GM12875 (cell line): ENCODE measurements at regions not wholly inside any gene's neighbourhood (a gene's known extent, or its start where the extent isn't known, plus 50 kb on each side); places are given as distances from the start of the nearest gene placed in this dataset.

Source experiments
- H3K4me3 ChIP-seq: one replicate; pipeline ENCODE4 v1.5.1; 2011; ENCODE audit warnings: low read depth, low read length, control low read depth
- TF ChIP-seq, protein P1 (sequence below): IDR thresholded peaks from 2 replicates; pipeline ENCODE4 v1.5.1; 2011; ENCODE audit warnings: low read depth, mild to moderate bottlenecking, control low read depth, inconsistent platforms, low read length, moderate library complexity, borderline replicate concordance; ENCODE audit not compliant: insufficient read depth

DNA sequence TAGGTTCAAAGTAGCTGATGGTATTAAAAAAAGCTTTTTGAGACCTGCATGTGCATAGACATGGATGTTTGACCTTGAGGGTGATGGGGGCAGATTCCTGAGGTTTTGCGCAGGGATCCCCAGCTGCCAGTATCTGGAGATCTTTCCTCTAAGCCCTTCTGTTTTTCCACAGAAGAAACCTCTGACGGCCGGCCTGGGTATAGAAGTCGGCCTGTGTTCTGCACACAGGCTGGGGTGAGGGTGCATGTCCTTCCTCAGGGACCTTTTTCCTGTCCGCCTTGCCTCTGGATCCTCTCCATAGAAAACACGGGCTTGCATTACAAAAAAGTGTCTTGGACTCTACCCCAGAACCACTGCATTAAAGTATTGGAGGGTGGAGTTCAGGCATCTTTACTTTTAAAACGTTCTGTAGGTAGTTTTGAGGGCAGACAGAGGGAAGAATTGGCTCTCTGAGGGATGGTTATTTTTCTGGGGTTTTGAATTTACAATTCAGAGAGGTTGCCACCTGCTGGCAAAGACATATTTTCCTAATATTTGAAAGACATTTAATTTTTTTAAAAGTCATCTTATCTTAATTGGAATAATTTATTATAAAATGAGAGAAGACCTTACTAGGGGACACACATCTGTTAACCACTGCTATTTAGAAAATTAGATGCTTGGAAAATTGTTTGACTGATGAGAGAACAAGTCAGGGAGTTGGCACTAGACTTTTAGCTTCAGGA, 350.6 kb downstream of the DCDC2C start:
- TF ChIP-seq, protein P1, sequence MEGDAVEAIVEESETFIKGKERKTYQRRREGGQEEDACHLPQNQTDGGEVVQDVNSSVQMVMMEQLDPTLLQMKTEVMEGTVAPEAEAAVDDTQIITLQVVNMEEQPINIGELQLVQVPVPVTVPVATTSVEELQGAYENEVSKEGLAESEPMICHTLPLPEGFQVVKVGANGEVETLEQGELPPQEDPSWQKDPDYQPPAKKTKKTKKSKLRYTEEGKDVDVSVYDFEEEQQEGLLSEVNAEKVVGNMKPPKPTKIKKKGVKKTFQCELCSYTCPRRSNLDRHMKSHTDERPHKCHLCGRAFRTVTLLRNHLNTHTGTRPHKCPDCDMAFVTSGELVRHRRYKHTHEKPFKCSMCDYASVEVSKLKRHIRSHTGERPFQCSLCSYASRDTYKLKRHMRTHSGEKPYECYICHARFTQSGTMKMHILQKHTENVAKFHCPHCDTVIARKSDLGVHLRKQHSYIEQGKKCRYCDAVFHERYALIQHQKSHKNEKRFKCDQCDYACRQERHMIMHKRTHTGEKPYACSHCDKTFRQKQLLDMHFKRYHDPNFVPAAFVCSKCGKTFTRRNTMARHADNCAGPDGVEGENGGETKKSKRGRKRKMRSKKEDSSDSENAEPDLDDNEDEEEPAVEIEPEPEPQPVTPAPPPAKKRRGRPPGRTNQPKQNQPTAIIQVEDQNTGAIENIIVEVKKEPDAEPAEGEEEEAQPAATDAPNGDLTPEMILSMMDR, result no peak
- no peak overlapping the region for H3K4me3 ChIP-seq

DNA sequence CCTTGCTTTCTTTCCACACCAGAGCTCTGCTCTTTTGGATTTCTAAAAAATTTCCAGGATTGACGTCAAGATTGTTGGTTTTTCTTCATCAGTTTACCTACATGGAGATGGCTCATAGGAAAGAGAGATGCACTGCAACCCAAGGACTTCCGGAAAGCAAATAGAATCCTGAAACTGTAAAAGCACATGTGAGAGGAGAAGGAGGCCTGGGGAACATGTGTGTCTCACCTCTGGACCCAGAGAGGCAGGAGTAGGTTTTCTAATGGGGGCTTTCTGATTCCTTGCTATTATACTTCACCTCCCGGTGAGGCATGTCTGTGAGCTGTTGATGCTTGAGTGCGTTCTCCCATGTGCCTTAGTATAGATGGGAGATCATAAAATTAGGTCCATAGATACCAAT, 362.8 kb downstream of the DCDC2C start:
- TF ChIP-seq, protein P1, result no peak
- H3K4me3 ChIP-seq, result no peak overlapping the region

DNA sequence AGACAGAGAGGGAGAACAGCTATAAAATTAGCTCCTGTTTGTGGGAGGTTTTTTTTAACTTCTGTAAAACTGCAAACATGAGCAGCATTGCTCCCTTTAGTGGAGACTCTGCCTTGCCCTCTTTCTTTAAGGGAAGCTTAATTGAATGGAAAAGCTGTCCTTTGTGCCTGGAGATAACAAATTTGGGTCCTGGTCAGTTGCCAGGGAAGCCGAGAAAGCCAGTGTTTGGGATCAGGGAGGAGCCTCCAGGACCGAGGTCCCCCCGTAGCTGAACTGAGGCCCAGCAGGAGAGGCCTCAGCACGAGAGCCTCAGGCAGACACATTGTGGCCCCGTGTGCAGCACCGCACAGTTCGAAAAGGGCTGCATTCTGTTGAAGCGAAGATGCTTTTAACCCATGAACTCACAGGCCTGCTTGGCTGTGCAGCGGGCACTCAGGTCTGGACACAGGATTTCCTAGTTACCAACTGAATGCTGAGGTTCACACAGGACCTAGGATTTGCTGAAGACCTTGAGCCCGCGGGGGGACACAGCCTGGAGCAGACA, 369.7 kb downstream of the DCDC2C start:
- TF ChIP-seq, protein P1, result no peak
- no peak overlapping the region for H3K4me3 ChIP-seq

DNA sequence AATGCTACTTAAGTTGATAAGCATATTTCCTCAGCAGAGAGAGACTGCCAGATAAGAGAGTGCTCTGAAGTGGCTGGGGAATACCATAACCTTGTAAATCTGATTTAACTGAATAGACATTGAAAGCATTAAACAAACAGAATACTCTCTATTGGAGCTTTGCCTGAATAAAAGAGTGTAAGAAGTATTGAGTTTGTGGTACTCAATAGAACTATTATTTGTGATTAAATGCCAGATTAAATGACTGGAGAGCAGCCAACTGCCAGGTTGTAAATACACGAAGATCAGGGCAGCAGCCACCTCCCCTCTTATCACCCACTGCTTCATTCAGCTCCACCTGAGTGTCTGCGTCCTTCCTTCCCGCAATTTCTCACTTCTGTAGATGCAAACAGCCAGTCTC, 373.6 kb downstream of the DCDC2C start:
- TF ChIP-seq, protein P1, result no peak
- H3K4me3 ChIP-seq, result no peak overlapping the region

DNA sequence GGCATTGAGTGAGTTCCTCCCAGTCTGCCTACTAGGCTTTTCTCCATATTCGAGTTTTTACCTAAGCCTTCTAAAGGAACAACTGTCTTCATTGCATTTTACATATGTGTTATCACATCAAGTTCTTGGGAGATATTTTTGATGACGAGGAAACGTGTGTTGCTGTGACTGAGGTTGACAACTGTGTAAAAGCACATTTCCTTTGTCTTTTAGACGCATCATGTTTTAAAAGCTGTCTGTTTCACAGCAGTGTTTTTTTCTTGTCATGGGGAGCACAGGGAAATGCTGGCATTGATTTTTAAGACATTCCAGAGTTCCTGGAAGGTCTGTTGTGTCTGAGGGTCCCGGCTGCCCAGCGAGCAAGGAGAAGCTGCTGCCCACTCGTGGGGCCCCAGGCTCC, 381.8 kb downstream of the DCDC2C start:
- no peak overlapping the region for H3K4me3 ChIP-seq
- TF ChIP-seq, protein P1, result no peak

DNA sequence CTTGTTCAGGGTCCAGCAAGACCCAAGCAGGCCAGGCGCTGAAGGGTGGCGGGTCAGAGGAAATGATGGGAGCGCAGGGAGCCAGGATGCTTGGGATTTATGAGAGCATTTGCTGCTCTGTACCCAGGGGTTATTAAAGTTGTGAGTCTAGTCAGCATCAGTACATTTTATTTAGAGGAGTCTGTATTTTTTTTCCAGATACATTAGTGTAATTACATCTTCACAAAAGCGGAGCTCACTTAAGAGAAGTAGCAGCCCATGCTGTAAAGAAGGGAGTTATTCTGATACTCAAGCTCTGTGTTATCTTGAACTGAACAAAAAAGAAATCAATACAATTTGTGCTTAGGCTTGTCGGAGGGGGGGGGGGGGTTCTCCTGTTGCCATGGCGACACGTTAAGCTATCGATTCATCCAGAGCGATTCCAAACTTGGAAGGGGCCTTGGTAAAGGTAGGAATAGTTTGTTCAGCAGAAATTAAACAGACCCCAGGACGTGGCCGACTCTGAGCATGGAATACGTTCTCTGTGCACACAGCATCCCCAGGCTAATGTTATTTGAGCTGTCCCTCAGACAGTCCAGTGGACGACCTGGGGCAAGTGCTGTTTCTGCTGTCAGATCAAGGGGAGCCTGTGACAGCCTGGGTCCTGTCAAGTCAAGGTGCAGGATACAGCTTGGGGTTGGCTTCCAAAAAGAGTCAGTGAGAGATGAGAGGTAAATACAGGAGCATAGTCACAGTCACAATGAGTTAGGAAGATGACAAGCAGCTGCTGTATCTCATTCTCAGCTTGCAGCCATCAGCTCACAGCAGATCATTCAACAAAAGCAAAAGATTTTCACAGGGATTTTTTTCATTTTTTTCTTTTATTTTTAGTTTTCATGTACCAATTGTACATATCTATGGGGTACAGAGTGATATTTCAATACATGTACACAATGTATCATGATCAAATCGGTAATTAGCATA, 387.6 kb downstream of the DCDC2C start:
- H3K4me3 ChIP-seq, result no peak overlapping the region
- TF ChIP-seq, protein P1, result no peak
